ENCODE measurements at regions not wholly inside any gene's neighbourhood (a gene's known extent, or its start where the extent isn't known, plus 50 kb on each side); places are given as distances from the start of the nearest gene placed in this dataset.

DNA sequence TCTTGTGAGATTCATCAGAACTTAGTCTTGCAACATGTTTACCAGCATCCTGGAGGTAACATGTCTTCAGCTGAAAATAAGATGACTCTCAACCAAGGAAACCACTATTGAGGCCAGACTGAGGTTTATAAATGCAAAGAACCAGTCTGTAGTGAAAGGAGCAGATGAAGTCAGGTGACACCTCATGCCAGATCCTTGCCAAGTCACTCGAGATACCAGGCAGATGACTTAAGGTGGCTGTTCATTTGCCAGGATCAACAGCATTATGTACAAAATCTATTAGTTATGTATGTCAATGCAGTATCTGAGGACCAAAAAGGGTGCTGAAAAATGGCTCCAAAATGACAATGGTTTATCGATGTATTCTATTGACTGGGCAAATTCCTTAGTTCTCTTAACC is 100.0 kb upstream of the SOX6 start:
- TF ChIP-seq, protein P1, sequence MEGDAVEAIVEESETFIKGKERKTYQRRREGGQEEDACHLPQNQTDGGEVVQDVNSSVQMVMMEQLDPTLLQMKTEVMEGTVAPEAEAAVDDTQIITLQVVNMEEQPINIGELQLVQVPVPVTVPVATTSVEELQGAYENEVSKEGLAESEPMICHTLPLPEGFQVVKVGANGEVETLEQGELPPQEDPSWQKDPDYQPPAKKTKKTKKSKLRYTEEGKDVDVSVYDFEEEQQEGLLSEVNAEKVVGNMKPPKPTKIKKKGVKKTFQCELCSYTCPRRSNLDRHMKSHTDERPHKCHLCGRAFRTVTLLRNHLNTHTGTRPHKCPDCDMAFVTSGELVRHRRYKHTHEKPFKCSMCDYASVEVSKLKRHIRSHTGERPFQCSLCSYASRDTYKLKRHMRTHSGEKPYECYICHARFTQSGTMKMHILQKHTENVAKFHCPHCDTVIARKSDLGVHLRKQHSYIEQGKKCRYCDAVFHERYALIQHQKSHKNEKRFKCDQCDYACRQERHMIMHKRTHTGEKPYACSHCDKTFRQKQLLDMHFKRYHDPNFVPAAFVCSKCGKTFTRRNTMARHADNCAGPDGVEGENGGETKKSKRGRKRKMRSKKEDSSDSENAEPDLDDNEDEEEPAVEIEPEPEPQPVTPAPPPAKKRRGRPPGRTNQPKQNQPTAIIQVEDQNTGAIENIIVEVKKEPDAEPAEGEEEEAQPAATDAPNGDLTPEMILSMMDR (conservative IDR thresholded peaks at IDR 0.05 in 1 of 2, IDR thresholded peaks at IDR 0.05 in 1 of 2; ENCODE audit: extremely low read depth in 1 of 2, insufficient read depth in 1 of 2, low read depth in 1 of 2, low read length in 2 of 2): no peak
- no peak for TF ChIP-seq EZH2 (IDR thresholded peaks at IDR 0.05; ENCODE audit: borderline replicate concordance, low read length)

Measured in mammary epithelial cell (primary cell).